ENCODE measurements at regions not wholly inside any gene's neighbourhood (a gene's known extent, or its start where the extent isn't known, plus 50 kb on each side); places are given as distances from the start of the nearest gene placed in this dataset.

GRCh38 chr13:73194310-73194709 lies 135.5 kb downstream of the KLF5 start:
- TF ChIP-seq REST (IDR thresholded peaks at IDR 0.05; ENCODE audit: insufficient read depth in 1 of 2, low read depth in 2 of 2, low read length in 1 of 2) (no peak), TCF7L2 (IDR thresholded peaks at IDR 0.05; ENCODE audit: low read depth, low read length) (no peak)
